ENCODE measurements at regions not wholly inside any gene's neighbourhood (a gene's known extent, or its start where the extent isn't known, plus 50 kb on each side); places are given as distances from the start of the nearest gene placed in this dataset.

DNA sequence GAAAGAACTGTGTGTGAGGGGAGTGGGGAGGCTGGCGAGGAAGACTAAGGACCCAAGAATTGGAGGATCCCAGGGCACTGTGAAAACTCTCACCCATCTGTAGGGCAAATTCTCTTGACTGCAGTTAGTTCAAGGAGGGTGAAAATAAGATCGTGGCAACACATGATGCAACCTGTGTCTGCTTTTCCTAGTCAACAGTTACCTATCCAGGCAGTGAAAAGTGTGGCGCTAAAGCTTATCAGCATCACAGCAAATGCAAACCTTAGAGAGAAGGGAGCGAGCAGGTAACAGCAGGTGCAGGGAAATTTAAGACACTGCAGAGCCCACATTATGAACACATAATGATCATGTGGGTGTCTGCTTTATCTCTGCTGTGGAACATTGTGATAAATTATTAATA is 97.7 kb upstream of the SGK1 start:
- Histone ChIP-seq H3K27me3 (ENCODE audit: control insufficient read depth, insufficient read depth, low read length) (no peaks in the 10 kb centered on the region), H3K36me3 (ENCODE audit: control insufficient read depth, insufficient read depth, low read length) (no peaks in the 10 kb centered on the region), H3K4me3 (ENCODE audit: low read depth, low read length) (no peak overlapping the region)
- no peak for TF ChIP-seq CTCF (IDR thresholded peaks at IDR 0.05; ENCODE audit: insufficient read depth, low read length, poor library complexity, severe bottlenecking)
- no peak for DNase-seq (ENCODE audit: low read depth)

DNA sequence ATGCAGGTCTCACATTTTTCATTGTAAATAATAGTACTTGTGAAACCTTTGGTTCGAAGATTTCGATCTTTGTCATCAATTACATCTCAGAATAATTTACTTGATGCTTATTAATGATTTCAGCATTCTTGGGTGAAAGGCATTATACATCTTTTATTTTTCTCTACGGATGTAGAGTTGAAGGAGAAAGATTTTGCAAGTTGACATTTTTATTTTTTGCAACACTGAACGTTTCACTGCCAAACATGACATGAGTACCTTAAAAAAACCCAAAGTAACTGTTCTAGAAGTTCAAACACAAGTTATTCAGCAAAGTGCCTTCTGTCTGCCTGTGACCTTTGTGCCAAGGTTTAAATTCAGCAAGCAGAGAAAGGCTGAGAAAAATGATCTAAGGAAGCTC is 97.3 kb upstream of the SGK1 start:
- no peaks in the 10 kb centered on the region for H3K27me3 ChIP-seq (ENCODE audit: control insufficient read depth, insufficient read depth, low read length)
- no peak overlapping the region for H3K4me3 ChIP-seq (ENCODE audit: low read depth, low read length)
- H3K36me3 ChIP-seq (ENCODE audit: control insufficient read depth, insufficient read depth, low read length) = no peaks in the 10 kb centered on the region
- TF ChIP-seq CTCF (IDR thresholded peaks at IDR 0.05; ENCODE audit: insufficient read depth, low read length, poor library complexity, severe bottlenecking) = no peak
- no peak for DNase-seq (ENCODE audit: low read depth)

- Histone ChIP-seq H3K4me3 (ENCODE audit: low read depth, low read length) (no peak overlapping the region), H3K36me3 (ENCODE audit: control insufficient read depth, insufficient read depth, low read length) (no peaks in the 10 kb centered on the region), H3K27me3 (ENCODE audit: control insufficient read depth, insufficient read depth, low read length) (no peaks in the 10 kb centered on the region)
- DNase-seq (ENCODE audit: low read depth) = no peak
- no peak for TF ChIP-seq CTCF (IDR thresholded peaks at IDR 0.05; ENCODE audit: insufficient read depth, low read length, poor library complexity, severe bottlenecking)
Observed at GRCh38 chr6:134414793-134415192, 96.9 kb upstream of the SGK1 start.

- Histone ChIP-seq H3K4me3 (ENCODE audit: low read depth, low read length) (no peak overlapping the region), H3K36me3 (ENCODE audit: control insufficient read depth, insufficient read depth, low read length) (no peaks in the 10 kb centered on the region), H3K27me3 (ENCODE audit: control insufficient read depth, insufficient read depth, low read length) (no peaks in the 10 kb centered on the region)
- TF ChIP-seq CTCF (IDR thresholded peaks at IDR 0.05; ENCODE audit: insufficient read depth, low read length, poor library complexity, severe bottlenecking) = no peak
- no peak for DNase-seq (ENCODE audit: low read depth)
Observed at GRCh38 chr6:134413241-134413643, 95.3 kb upstream of the SGK1 start.

DNA sequence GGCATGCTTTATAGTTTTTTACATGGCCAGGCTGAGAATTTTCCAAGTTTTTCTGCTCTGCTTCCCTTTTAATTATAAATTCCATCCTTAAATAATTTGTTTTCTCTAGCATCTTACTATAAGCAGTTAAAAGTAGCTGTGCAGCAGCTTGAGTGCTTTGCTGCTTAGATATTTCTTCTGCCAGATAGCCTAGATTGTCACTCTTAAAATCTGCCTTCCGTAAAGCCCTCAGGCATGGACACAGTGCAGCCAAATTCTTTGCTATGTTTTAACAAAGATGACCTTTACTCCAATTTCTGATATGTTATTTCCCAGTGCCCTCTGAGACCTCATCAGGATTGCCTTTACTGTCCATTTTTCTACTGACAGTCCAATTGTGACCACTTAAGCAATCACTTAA is 92.6 kb upstream of the SGK1 start:
- Histone ChIP-seq H3K27me3 (ENCODE audit: control insufficient read depth, insufficient read depth, low read length) (no peaks in the 10 kb centered on the region), H3K36me3 (ENCODE audit: control insufficient read depth, insufficient read depth, low read length) (no peaks in the 10 kb centered on the region), H3K4me3 (ENCODE audit: low read depth, low read length) (no peak overlapping the region)
- TF ChIP-seq CTCF (IDR thresholded peaks at IDR 0.05; ENCODE audit: insufficient read depth, low read length, poor library complexity, severe bottlenecking) = no peak
- no peak for DNase-seq (ENCODE audit: low read depth)

DNA sequence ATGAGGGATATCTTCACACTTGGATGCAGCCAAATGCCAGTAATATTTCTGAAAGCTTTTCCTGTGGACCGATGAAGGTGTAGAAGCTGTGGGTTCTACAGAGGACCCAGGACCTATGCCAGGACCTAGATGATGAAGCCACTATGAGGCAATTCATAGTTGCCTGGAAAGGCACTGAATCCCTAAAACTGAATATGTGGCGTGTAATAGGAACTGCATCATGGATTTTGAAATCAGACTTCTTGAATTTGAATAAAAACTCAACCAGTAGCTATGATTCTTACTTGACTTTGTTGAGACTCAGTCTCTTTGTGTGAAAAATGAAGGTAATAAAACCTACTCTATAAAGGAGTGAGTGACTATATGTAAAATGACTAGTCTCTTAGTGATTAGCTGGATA is 89.9 kb upstream of the SGK1 start:
- H3K36me3 ChIP-seq (ENCODE audit: control insufficient read depth, insufficient read depth, low read length) = no peaks in the 10 kb centered on the region
- TF ChIP-seq CTCF (IDR thresholded peaks at IDR 0.05; ENCODE audit: insufficient read depth, low read length, poor library complexity, severe bottlenecking) = no peak
- H3K4me3 ChIP-seq (ENCODE audit: low read depth, low read length) = no peak overlapping the region
- no peak for DNase-seq (ENCODE audit: low read depth)
- H3K27me3 ChIP-seq (ENCODE audit: control insufficient read depth, insufficient read depth, low read length) = no peaks in the 10 kb centered on the region
